ENCODE measurements at regions not wholly inside any gene's neighbourhood (a gene's known extent, or its start where the extent isn't known, plus 50 kb on each side); places are given as distances from the start of the nearest gene placed in this dataset.
A peak's percentile ranks its signal among the peaks of the same experiment; 100 is the strongest.
"Not testable (repeated sequence)": the region's sequence is repeated elsewhere in the genome, so short reads cannot be mapped to it uniquely, and the experiment has no call there.

DNA sequence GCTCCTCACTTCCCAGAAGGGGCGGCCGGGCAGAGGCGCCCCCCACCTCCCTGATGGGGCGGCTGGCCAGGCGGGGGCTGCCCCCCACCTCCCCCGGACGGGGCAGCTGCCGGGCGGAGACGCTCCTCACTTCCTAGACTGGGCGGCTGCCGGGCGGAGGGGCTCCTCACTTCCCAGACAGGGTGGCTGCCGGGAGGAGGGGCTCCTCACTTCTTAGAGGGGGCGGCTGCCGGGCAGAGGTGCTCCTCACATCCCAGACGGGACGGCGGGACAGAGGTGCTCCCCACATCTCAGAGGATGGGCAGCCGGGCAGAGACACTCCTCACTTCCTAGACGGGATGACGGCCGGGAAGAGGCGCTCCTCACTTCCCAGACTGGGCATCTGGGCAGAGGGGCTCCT, 534.0 kb upstream of the FAM98A start:
- not testable (repeated sequence) for DNase-seq

- no peak for DNase-seq
Observed at GRCh38 chr2:34126279-34126678, 527.2 kb upstream of the FAM98A start.

DNA sequence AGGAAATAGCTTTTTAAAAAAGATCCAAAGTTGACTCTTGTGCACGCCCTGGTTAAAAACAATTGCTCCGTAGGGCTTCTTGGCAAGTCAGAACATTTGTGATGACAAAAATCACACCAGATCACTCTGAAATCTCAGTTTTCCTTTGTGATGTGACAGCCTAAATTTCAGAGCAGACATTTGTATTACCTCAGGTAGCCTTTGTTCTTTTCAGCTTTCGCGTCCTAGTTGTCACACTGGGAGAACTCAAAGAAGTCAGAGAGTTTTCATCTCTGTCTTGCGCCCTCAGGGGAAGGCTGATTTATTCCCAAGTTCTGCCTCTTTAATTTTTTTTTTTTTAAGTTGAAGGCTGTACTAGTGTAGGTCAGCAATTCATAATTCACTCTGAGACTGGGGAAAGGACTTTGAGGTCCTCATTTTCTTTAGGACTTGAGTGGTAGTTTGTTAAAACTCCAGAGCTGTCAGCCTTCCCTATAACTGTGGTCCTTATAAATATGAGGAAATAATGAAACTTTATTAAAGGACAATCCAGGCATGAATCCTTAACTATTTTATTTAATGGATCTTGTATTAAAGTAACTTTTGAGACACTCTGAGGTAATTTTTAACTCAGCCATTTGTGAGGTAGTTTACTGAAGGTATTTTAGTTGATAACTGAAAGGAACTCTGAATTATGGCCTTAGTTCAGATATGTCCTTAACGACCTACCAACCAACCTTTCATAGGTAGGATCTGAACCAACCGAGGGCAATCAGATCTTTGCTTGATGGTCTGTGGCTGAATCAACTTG, 525.1 kb upstream of the FAM98A start:
- no peak for DNase-seq

DNA sequence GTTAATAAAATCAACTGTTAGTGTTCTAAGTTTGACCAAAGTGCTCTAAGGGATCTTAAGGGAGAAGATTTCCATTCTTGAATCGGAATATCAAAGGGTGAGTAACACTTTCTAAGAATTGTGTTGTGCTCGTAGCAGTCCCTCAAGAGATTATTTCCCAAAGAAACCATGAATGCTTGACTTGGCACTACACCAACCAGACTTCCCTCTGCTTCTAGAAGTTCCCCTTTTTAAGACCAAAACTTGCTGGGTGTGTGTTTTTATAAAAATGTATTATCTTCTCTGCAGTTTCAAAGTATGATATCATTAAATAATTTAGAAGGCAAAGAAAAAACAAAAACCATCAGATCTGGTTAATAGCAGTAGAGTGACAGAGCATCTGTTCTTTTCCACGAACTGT, 522.0 kb upstream of the FAM98A start:
- no peak for DNase-seq

DNA sequence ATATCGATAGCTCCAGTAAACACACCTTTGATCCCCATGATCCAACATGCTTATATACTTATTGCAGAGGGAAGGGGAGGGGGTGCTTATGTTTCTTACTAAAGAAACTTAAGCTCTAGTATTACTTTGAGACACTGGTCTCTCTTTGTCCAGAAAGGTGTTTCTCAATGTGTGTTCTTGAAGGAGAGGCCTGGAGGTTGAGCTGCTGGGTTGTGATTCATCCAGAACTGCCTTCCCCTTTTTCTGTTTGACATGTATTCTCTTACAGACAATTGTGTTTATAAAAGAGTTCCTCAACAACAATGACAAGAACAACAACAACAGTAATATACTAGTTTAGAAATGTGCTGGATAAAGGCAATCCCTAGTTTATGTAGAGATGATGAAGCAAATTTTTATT, 516.0 kb upstream of the FAM98A start:
- no peak for DNase-seq

- no peak for DNase-seq
Observed at GRCh38 chr2:34112161-34112560, 513.1 kb upstream of the FAM98A start.

- no peak for DNase-seq
Observed at GRCh38 chr2:34110392-34110791, 511.3 kb upstream of the FAM98A start.

- no peak for DNase-seq
Observed at GRCh38 chr2:34107811-34108210, 508.7 kb upstream of the FAM98A start.

DNA sequence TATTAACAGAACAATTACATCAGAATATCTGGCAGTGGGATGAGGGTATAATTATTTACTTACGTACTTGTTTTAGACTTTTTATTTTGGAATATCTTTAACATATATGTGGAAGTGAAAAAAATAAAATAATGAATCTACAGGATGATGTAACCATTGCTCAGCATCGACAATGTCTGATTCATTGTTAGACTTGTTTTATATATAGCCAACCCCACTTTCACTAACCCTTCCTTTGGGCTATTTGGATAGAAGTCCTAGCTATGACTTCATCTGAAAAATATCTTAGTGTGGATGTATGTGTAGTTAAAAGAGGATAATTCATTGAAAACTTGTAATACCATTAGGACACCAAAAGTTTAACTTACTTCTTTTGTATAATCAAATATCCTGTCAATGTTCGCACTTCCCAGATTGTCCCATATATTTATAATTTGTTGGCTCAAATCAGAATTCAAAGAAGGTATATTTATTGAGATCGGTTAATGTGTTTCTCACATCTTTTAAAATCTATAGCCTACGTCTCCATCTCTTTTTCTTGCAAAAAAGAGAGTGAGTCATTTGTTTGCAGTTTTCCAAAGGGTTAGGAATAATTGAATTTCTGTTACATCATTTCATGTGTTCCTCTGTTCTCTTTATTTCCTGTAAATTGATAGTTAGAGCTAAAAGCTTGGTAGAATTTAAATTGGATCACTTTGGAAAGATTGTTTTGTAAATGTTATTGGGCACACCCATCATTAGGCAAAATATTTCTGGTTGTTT, 506.1 kb upstream of the FAM98A start:
- no peak for DNase-seq

- no peak for DNase-seq
Observed at GRCh38 chr2:34104601-34105000, 505.5 kb upstream of the FAM98A start.

DNA sequence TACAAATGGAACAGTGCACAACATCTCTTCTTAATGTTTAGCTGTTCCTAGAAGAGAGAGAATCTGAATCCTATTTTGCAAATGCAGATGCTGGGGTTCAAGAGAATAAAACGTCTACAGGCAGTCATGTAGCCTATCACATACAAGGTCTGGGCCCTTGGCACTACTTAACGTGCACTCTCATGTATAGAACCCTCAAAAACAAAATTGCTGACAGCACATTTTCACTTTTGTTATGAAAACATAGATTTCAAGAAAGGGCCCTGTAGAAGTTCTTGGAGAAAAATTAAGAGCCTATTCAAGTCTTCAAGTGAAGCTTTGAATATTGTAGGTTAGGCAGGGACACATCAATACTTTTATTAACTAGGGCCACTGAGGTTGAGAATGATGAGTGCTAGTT, 504.3 kb upstream of the FAM98A start:
- no peak for DNase-seq

- no peak for DNase-seq
Observed at GRCh38 chr2:34102339-34102738, 503.2 kb upstream of the FAM98A start.

DNA sequence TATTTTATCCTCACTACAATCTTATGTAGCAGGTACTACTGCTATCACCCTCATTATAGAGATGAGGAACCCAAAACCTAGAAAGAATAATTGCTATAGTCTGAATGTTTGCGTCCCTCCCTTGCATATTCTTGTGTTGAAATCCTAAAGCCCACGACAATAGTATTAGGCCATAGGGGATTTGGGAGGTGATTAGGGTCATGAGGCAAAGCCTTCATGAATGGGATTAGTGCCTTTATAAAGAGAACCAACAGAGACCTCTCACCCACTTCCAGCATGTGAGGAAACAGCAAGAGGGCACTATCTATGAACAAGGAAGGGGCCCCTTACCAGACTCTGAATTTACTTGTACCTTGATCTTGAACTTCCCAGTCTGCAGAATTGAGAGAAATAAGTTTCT, 500.3 kb upstream of the FAM98A start:
- DNase-seq, result no peak

DNA sequence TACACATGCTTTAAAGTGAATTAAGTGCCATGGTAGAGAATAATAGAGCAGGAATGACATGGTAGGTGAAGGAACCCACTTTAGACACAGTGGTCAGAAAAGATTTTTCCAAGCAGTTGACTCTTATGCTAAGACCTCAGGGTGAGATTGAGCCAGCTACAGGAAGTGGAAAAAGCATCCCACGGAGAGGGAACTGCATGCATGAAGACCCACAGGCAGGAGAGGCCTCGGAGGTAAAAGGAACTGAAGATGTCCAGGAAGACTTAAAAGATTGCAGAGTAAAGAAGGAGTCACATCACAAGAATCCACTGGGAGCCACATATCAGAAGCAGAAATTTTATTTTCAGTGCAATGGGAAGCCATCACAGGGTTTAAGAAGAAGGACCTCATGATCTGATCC, 499.2 kb upstream of the FAM98A start:
- no peak for DNase-seq

DNA sequence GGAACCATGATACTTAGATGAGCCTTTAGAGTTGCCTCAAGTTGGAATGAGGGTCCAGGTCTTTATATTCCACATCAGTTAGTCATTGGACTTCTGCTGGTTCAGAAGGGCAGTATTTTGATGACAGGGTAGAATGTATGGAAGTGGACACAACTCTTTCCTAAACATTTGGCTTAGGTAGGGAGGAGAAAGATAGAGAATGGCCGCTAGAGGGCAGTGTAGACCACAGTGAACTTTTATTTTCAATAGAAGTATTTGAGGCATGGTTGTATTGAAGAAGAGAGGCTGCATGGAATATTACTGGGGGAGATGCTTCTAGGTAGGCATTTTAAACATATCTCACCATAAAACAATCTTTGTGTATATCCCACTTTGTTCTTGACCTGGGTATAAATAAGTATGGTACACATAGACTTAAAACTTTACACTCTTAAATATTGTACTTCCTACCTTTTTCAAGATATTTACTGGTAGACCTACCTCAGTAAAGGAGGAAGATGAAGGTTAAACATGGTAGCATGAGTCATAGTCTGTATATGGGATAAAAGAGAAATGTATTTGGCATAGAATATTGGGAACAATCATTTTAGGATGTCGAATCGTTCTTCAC, 497.6 kb upstream of the FAM98A start:
- DNase-seq, result peak; percentile 42

DNA sequence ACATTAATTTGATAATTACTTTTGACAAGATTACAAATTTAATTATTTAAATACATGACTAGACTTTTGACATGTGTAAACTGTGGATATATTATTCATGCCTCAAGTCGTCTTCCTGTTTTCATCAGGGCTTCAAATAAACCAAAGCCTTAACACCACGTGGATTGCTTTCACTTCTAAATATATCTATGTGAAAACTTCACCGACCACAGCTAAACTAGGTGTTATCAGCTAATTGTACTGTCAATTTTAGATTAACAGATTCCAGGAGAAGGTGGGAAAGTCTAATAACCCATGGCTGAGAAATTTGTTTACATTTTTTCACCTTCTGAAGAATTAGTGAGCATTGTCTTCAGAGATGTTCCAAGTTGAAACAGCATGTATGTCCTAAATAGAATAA, 494.7 kb upstream of the FAM98A start:
- no peak for DNase-seq

- no peak for DNase-seq
Observed at GRCh38 chr2:34070196-34070595, 471.1 kb upstream of the FAM98A start.

DNA sequence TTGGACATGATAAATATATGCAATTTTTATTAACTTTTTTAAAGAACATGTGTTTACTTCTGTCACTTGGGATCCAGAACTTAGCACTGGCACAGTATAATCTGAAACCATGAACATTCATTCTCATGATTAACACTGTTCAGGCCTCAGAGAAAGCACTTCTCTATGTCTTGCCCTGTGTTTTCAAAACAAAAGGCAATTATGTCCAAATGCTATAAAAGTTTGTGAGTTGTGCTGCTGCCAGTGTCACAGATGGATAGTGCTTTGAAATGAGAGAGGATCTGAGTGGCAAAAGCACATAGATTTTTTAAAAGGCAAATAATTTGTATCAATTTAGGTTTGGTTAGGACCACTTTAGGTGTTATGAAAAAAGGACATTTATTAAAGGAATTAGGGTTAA, 470.5 kb upstream of the FAM98A start:
- no peak for DNase-seq

DNA sequence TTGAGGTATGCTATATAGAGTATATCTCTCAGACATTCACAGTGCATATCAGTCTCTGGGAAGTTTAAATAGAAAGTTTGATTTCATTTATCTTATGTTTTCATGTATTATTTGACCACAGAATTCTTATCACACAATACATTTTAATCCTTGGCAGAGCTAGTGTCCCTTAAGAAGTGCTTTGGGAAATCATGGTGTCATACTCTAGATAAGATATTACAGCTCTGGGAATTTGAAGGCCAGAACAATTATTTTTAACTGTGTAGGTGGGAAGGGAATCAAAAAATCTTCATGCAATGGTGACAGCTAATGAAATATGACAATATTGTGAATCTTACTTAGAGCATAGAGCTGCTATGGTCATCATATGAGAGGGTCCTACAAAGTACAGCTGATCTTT, 451.3 kb upstream of the FAM98A start:
- DNase-seq, result no peak

- no peak for DNase-seq
Observed at GRCh38 chr2:34045101-34045655, 446.1 kb upstream of the FAM98A start.

- DNase-seq, result no peak
Observed at GRCh38 chr2:34037886-34038285, 438.8 kb upstream of the FAM98A start.

- no peak for DNase-seq
Observed at GRCh38 chr2:34037157-34037556, 438.1 kb upstream of the FAM98A start.

GRCh38 chr2:34031097-34031496, 432.0 kb upstream of the FAM98A start:
- DNase-seq, result no peak

DNA sequence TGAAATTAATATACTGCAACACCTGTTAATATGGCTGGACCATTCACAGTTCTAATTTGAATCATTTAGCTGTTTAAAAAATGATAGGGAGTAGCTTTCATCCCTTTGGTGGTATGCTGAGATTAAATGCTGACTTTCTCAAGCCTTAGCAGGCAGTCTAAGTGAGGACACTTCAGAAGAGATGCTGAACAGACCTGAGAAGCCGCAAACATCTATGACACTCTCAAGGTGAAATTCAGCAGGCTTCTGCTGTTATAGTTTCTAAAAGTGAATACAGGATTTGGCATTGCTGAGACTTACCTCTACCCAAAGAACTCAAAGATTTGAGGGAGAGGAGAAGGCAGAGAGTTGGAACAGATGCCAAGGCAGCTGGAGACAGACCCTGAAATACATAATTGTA, 431.2 kb upstream of the FAM98A start:
- no peak for DNase-seq
